MM.1S (cell line): ENCODE measurements at regions not wholly inside any gene's neighbourhood (a gene's known extent, or its start where the extent isn't known, plus 50 kb on each side); places are given as distances from the start of the nearest gene placed in this dataset.

Experiments
- DNase-seq: peaks from one replicate; pipeline ENCODE4 v3.0.0-alpha.2; 2015
- H2AFZ ChIP-seq: fragments of 300-600 bp; sonication (generic); 2 replicates; pipeline ENCODE4 v1.6.0; 2016; ENCODE audit warnings: antibody characterized with exemption, low read length
- H3F3A ChIP-seq: fragments of 300-600 bp; sonication (generic); 2 replicates; pipeline ENCODE4 v1.6.1; 2016; ENCODE audit warnings: mild to moderate bottlenecking, antibody characterized with exemption, low read length, moderate library complexity, mixed read lengths; ENCODE audit not compliant: insufficient read depth
- H3K27ac ChIP-seq: fragments of 300-600 bp; sonication (generic); 2 replicates; pipeline ENCODE4 v1.5.1; 2016; ENCODE audit warnings: mild to moderate bottlenecking, low read length
- H3K27me3 ChIP-seq: fragments of 300-600 bp; sonication (generic); replicated peaks from 2 replicates; pipeline ENCODE4 v1.6.0; 2016; ENCODE audit warnings: low read length; ENCODE audit not compliant: insufficient read depth
- H3K36me3 ChIP-seq: fragments of 300-600 bp; sonication (generic); replicated peaks from 2 replicates; pipeline ENCODE4 v1.6.1; 2016; ENCODE audit warnings: mild to moderate bottlenecking, low read length, mixed read lengths; ENCODE audit not compliant: insufficient read depth
- H3K4me1 ChIP-seq: fragments of 300-600 bp; sonication (generic); 2 replicates; pipeline ENCODE4 v1.6.1; 2016; ENCODE audit warnings: low read length, mixed read lengths
- H3K4me2 ChIP-seq: fragments of 300-600 bp; sonication (generic); 2 replicates; pipeline ENCODE4 v1.6.0; 2016; ENCODE audit warnings: low read depth, low read length
- H3K4me3 ChIP-seq: fragments of 300-600 bp; sonication (generic); 2 replicates; pipeline ENCODE4 v1.5.1; 2016; ENCODE audit warnings: low read length, mixed read lengths
- H3K79me2 ChIP-seq: fragments of 300-600 bp; sonication (generic); 2 replicates; pipeline ENCODE4 v1.6.1; 2016; ENCODE audit warnings: mixed run types, low read length, mixed read lengths
- H3K9ac ChIP-seq: fragments of 300-600 bp; sonication (generic); 2 replicates; pipeline ENCODE4 v1.6.1; 2016; ENCODE audit warnings: low read length, mixed read lengths
- H3K9me2 ChIP-seq: fragments of 300-600 bp; sonication (generic); replicated peaks from 2 replicates; pipeline ENCODE4 v1.6.1; 2016; ENCODE audit warnings: mild to moderate bottlenecking, low read length, mixed read lengths; ENCODE audit not compliant: insufficient read depth
- H3K9me3 ChIP-seq: fragments of 300-600 bp; sonication (generic); replicated peaks from 2 replicates; pipeline ENCODE4 v1.6.1; 2016; ENCODE audit warnings: mild to moderate bottlenecking, low read length, mixed read lengths; ENCODE audit not compliant: insufficient read depth
- H4K20me1 ChIP-seq: fragments of 300-600 bp; sonication (generic); 2 replicates; pipeline ENCODE4 v1.6.1; 2016; ENCODE audit warnings: mild to moderate bottlenecking, low read length, moderate library complexity, mixed read lengths; ENCODE audit not compliant: insufficient read depth
- EZH2 ChIP-seq: fragments of 300-600 bp; sonication (generic); optimal IDR thresholded peaks from 2 replicates; pipeline ENCODE3; 2017; ENCODE audit warnings: low read depth, mild to moderate bottlenecking, antibody characterized with exemption, low read length, mixed read lengths
- EZH2phosphoT487 ChIP-seq: fragments of 300-600 bp; sonication (generic); IDR thresholded peaks from 2 replicates; pipeline ENCODE4 v1.6.1; 2018; ENCODE audit warnings: antibody characterized with exemption, low read length
- TF ChIP-seq, protein P1 (sequence below): fragments of 300-600 bp; sonication (generic); IDR thresholded peaks from 2 replicates; pipeline ENCODE4 v1.5.1; 2016; ENCODE audit warnings: antibody characterized with exemption, low read length, mixed read lengths

DNA sequence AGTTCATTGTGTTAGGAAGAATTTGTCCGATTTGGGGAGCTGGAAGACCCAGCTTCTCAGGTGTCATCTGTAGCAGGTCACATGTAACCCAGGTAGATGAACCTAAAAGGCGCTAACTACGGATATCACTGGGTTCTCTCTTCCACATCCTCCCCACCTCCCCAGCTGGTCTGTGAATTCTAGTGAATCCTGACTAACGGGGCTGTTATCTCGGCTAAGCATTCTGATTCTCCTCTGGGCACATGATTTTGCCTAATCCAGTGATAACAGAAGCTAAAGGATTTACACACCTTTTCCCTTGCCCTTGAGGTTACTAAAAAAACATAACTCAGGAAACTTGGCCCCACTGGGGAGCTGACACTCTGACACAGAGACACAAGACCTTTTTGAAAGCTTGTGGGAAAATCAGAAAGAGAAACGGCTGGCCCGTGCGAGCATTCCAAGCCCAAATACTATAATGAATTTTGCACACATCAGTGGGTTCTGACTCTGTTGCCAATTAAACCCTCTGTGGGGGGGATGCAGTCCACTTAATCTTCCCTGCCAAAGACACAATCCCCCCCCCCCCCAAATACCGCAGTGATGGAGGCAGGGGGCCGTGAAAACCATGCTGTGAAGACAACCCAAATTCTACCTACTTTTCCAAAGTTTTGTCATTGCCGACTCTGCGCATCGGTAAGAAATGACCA is 81.0 kb upstream of the FZD10 start:
- H3K9ac ChIP-seq: no peak overlapping the region
- H3K27me3 ChIP-seq: no peaks in the 10 kb centered on the region
- no peaks in the 10 kb centered on the region for H3K9me3 ChIP-seq
- TF ChIP-seq, protein P1, sequence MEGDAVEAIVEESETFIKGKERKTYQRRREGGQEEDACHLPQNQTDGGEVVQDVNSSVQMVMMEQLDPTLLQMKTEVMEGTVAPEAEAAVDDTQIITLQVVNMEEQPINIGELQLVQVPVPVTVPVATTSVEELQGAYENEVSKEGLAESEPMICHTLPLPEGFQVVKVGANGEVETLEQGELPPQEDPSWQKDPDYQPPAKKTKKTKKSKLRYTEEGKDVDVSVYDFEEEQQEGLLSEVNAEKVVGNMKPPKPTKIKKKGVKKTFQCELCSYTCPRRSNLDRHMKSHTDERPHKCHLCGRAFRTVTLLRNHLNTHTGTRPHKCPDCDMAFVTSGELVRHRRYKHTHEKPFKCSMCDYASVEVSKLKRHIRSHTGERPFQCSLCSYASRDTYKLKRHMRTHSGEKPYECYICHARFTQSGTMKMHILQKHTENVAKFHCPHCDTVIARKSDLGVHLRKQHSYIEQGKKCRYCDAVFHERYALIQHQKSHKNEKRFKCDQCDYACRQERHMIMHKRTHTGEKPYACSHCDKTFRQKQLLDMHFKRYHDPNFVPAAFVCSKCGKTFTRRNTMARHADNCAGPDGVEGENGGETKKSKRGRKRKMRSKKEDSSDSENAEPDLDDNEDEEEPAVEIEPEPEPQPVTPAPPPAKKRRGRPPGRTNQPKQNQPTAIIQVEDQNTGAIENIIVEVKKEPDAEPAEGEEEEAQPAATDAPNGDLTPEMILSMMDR: no peak
- TF ChIP-seq EZH2phosphoT487: no peak
- no peak for TF ChIP-seq EZH2
- no peak overlapping the region for H3K27ac ChIP-seq
- no peaks in the 10 kb centered on the region for H3K9me2 ChIP-seq
- no peaks in the 10 kb centered on the region for H3K79me2 ChIP-seq
- H3K4me1 ChIP-seq: no peaks in the 10 kb centered on the region
- no peak overlapping the region for H2AFZ ChIP-seq
- no peak for DNase-seq
- H4K20me1 ChIP-seq: no peaks in the 10 kb centered on the region
- no peak overlapping the region for H3K4me2 ChIP-seq
- H3F3A ChIP-seq: no peaks in the 10 kb centered on the region
- H3K36me3 ChIP-seq: no peaks in the 10 kb centered on the region
- H3K4me3 ChIP-seq: no peak overlapping the region

DNA sequence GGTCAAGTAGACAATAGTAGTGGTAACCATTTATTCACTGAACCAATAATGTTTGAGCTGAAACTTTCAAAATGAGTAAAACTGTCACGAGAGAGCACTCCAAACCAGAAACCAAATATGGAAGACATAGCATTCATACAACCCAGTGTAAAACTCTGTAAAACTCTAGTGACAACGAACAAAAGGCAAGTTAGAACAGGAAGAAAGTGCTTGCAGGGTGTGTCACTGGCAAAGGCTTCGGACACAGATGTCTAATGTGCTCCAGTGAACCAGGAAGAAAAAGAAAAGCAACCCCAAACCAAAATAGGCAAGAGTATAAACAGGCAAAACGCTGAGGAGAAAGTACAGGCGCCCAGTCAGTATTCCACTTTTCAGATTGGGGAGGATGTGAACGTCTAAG is 79.3 kb upstream of the FZD10 start:
- Histone ChIP-seq H3K36me3 (no peaks in the 10 kb centered on the region), H3K27me3 (no peaks in the 10 kb centered on the region), H4K20me1 (no peaks in the 10 kb centered on the region), H3K79me2 (no peaks in the 10 kb centered on the region), H2AFZ (no peak overlapping the region), H3K4me3 (no peak overlapping the region), H3K9me3 (no peaks in the 10 kb centered on the region), H3K4me2 (no peak overlapping the region), H3K9me2 (no peaks in the 10 kb centered on the region), H3K9ac (no peak overlapping the region), H3F3A (no peaks in the 10 kb centered on the region), H3K4me1 (no peaks in the 10 kb centered on the region), H3K27ac (no peak overlapping the region)
- TF ChIP-seq EZH2phosphoT487 (no peak), EZH2 (no peak)
- TF ChIP-seq, protein P1: no peak
- no peak for DNase-seq

DNA sequence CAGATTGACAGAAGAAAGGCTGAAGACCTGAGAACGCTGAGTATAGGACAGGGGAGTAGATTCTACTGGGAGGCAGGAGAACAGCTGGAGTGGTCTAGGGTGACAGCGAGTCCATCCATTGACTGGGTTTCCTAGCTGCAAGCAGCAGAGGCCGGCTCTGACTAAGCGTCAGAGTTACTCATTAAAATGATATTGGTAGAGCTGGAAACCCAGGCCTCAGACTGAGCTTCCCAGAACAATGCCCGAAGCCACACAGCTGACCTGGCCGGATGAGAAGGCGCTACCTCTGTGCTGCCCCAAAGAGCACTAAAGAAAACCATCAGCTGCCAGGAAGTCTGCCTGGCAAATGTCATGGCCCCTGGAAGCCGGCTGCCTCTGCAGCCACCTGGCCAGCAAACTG is 78.5 kb upstream of the FZD10 start:
- H3K27ac ChIP-seq: no peak overlapping the region
- no peaks in the 10 kb centered on the region for H3K79me2 ChIP-seq
- no peaks in the 10 kb centered on the region for H3F3A ChIP-seq
- DNase-seq: no peak
- no peaks in the 10 kb centered on the region for H3K36me3 ChIP-seq
- H3K9me3 ChIP-seq: no peaks in the 10 kb centered on the region
- H4K20me1 ChIP-seq: no peaks in the 10 kb centered on the region
- no peak overlapping the region for H3K4me3 ChIP-seq
- no peaks in the 10 kb centered on the region for H3K4me1 ChIP-seq
- no peak overlapping the region for H3K4me2 ChIP-seq
- H3K27me3 ChIP-seq: no peaks in the 10 kb centered on the region
- TF ChIP-seq EZH2 (no peak), EZH2phosphoT487 (no peak)
- TF ChIP-seq, protein P1: no peak
- H3K9me2 ChIP-seq: no peaks in the 10 kb centered on the region
- H2AFZ ChIP-seq: no peak overlapping the region
- no peak overlapping the region for H3K9ac ChIP-seq
